ENCODE measurements at regions not wholly inside any gene's neighbourhood (a gene's known extent, or its start where the extent isn't known, plus 50 kb on each side); places are given as distances from the start of the nearest gene placed in this dataset.

- Mint-ChIP-seq H3K9me3 (no peaks in the 10 kb centered on the region), H3K27me3 (no peaks in the 10 kb centered on the region), H3K27ac (peak overlapping the region; percentile 30), H3K4me1 (peaks cover 50% of the 10 kb centered on the region), H3K36me3 (ENCODE audit: low read depth) (no peaks in the 10 kb centered on the region), H3K4me3 (peak overlapping the region; percentile 11)
- TF ChIP-seq, protein P1, sequence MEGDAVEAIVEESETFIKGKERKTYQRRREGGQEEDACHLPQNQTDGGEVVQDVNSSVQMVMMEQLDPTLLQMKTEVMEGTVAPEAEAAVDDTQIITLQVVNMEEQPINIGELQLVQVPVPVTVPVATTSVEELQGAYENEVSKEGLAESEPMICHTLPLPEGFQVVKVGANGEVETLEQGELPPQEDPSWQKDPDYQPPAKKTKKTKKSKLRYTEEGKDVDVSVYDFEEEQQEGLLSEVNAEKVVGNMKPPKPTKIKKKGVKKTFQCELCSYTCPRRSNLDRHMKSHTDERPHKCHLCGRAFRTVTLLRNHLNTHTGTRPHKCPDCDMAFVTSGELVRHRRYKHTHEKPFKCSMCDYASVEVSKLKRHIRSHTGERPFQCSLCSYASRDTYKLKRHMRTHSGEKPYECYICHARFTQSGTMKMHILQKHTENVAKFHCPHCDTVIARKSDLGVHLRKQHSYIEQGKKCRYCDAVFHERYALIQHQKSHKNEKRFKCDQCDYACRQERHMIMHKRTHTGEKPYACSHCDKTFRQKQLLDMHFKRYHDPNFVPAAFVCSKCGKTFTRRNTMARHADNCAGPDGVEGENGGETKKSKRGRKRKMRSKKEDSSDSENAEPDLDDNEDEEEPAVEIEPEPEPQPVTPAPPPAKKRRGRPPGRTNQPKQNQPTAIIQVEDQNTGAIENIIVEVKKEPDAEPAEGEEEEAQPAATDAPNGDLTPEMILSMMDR (IDR thresholded peaks at IDR 0.05) = no peak
- DNase-seq (no peak), ATAC-seq (ENCODE audit: low read depth) (peak; percentile 42)
- intact Hi-C loops (cut with micrococcal nuclease) = no loop called here
- POLR2A ChIA-PET = no interaction called here
- CTCF ChIA-PET = interaction anchor here (1.8 kb wide), 1 partner anchor 65 kb away, joined by 3 read pairs; no protein-coding TSS in a partner anchor
These were observed 69.7 kb upstream of the ABL1 start for GRCh38 chr9:130765137-130766020.

DNA sequence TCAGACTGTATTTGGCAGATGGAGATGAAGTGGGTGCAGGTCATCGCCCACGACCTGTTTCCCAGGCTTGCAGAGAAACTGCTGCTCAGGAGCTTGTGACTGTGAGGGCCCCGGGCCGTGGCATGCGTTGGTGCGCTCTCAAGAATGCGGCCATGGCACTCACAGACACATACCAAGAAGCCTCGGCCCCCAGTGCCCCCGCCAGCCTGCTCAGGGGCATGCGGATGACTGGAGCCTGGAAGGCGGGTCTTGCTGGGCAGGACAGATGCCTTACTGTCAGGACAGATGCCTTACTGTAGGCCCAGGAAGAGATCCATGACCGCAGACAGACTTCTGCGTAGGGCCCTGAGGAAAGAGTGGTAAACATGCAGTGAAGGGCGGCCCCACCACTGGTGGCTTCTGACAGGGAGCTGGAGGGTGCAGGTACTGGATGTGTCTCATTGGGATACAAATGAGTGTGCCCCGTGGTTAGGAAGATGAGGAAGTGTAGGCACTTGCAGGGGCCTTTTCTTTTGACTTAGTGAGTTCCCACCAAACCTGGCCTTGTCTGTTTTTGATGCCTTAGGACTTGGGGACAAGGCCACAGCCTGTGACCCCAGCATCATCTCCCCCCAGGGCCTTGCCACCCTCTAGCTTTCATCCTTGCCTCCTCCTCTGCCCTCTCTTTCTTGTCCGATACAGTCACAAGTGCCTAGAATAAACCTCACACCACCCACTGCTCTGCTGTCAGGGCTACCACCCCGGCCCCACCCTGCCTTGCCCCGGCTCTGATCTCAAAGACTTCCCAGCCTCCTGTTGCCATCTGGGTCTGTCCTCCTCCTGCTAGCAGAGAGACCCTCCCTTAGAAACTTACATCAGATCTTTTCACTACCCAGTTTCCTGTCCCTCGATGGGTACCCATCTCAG lies 68.8 kb upstream of the ABL1 start:
- DNase-seq = no peak
- Mint-ChIP-seq H3K27me3 (no peaks in the 10 kb centered on the region), H3K9me3 (no peaks in the 10 kb centered on the region), H3K4me3 (no peak overlapping the region), H3K4me1 (peaks cover 47% of the 10 kb centered on the region), H3K27ac (peak overlapping the region; percentile 27), H3K36me3 (ENCODE audit: low read depth) (no peaks in the 10 kb centered on the region)
- TF ChIP-seq, protein P1 (IDR thresholded peaks at IDR 0.05) = no peak
- ChIA-PET CTCF (no interaction called here), POLR2A (interaction anchor here (1.0 kb wide), 1 partner anchor 277 kb away, joined by 3 read pairs; no protein-coding TSS in a partner anchor)
- ATAC-seq (ENCODE audit: low read depth) = no peak
- intact Hi-C loops (cut with micrococcal nuclease) = no loop called here

DNA sequence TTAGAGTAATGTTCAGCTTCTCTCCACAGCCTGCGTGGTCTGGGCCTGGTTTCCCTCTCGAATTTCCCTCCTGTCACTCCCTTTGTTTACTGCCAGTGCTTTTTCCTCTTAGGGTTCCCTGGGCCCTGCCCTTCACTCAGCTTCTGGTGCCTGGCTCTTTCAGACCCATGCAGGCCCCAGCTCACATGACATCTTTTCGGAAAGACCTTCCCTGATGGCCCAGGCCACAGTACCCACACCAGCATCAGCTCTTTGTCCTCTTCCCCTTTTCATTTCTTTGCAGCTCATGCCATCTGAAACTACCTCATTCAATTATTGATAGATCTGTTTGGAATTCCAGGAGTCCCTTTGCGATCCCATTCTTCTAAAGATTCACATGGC lies 68.1 kb upstream of the ABL1 start:
- H3K36me3 Mint-ChIP-seq (ENCODE audit: low read depth) = no peaks in the 10 kb centered on the region
- H3K27me3 Mint-ChIP-seq = no peaks in the 10 kb centered on the region
- peak overlapping the region; percentile 6 for H3K27ac Mint-ChIP-seq
- intact Hi-C loops (cut with micrococcal nuclease) = no loop called here
- DNase-seq (no peak), ATAC-seq (ENCODE audit: low read depth) (no peak)
- no peak overlapping the region for H3K4me3 Mint-ChIP-seq
- H3K4me1 Mint-ChIP-seq = peaks cover 45% of the 10 kb centered on the region
- no peaks in the 10 kb centered on the region for H3K9me3 Mint-ChIP-seq
- CTCF ChIA-PET = no interaction called here
- TF ChIP-seq, protein P1 (IDR thresholded peaks at IDR 0.05) = no peak
- POLR2A ChIA-PET = interaction anchor here (1.0 kb wide), 1 partner anchor 277 kb away, joined by 3 read pairs; no protein-coding TSS in a partner anchor

DNA sequence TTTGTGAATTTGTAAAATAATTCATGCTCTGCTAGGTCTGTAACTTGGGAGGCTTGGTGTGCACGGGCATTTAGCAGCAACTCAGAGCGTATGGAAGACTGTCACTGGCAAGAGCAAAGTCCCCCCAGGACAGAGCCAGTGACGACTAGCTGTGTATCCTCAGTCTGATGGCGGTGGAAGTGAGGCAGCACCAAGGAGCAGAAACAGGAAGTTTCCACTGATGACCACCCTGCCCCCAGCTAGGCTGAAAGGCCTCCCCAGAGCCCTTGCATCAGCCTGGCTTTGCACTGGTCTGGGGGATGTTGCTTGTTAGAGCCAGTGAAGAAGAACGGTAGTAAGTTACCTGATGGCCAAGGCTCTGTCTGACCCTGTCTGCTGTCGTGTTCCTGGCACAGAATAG lies 66.8 kb upstream of the ABL1 start:
- H3K9me3 Mint-ChIP-seq = no peaks in the 10 kb centered on the region
- TF ChIP-seq, protein P1 (IDR thresholded peaks at IDR 0.05) = no peak
- intact Hi-C loops (cut with micrococcal nuclease) = no loop called here
- CTCF ChIA-PET = interaction anchor here (0.8 kb wide), 1 partner anchor 38 kb away, joined by 3 read pairs; no protein-coding TSS in a partner anchor
- no peaks in the 10 kb centered on the region for H3K36me3 Mint-ChIP-seq (ENCODE audit: low read depth)
- ATAC-seq (ENCODE audit: low read depth) (peak; percentile 25), DNase-seq (no peak)
- POLR2A ChIA-PET = no interaction called here
- peaks cover 45% of the 10 kb centered on the region for H3K4me1 Mint-ChIP-seq
- H3K4me3 Mint-ChIP-seq = no peak overlapping the region
- no peaks in the 10 kb centered on the region for H3K27me3 Mint-ChIP-seq
- no peak overlapping the region for H3K27ac Mint-ChIP-seq

All from activated B cell treated with CpG ODN at 0.5 μM for 24 hours (primary cell).